Ectodermal cell (in vitro differentiated cells): ENCODE measurements at regions not wholly inside any gene's neighbourhood (a gene's known extent, or its start where the extent isn't known, plus 50 kb on each side); places are given as distances from the start of the nearest gene placed in this dataset.

Experiments used
- H3K27ac ChIP-seq: 2 replicates; pipeline ENCODE4 v1.7.0; 2013; ENCODE audit warnings: mild to moderate bottlenecking, low read depth, low read length; ENCODE audit not compliant: insufficient read depth, poor library complexity, severe bottlenecking
- H3K27me3 ChIP-seq: 2 replicates; pipeline ENCODE4 v1.7.0; 2013; ENCODE audit warnings: mild to moderate bottlenecking, low read length; ENCODE audit not compliant: insufficient read depth, control insufficient read depth, poor library complexity, severe bottlenecking
- H3K36me3 ChIP-seq: one replicate; pipeline ENCODE4 v1.7.0; 2013; ENCODE audit warnings: low read length; ENCODE audit not compliant: control insufficient read depth, insufficient read depth
- H3K4me1 ChIP-seq: one replicate; pipeline ENCODE4 v1.7.0; 2013; ENCODE audit warnings: low read length; ENCODE audit not compliant: control insufficient read depth, insufficient read depth
- H3K4me3 ChIP-seq: 2 replicates; pipeline ENCODE4 v1.7.0; 2013; ENCODE audit warnings: low read depth, low read length, control low read depth; ENCODE audit not compliant: insufficient read depth
- H3K9me3 ChIP-seq: 2 replicates; pipeline ENCODE4 v1.7.0; 2013; ENCODE audit warnings: mild to moderate bottlenecking, low read length, moderate library complexity; ENCODE audit not compliant: control insufficient read depth
- WGBS, 2 experiments: methylation state at CpG; one replicate each; pipeline ENCODE4 v1.1.7; 2013; ENCODE audit warnings: missing lambda C conversion rate in 2 of 2; 5-methylcytosine and 5-hydroxymethylcytosine counted together

GRCh38 chr13:44189085-44189484 lies 184.5 kb upstream of the SERP2 start:
- H3K27me3 ChIP-seq: no peaks in the 10 kb centered on the region
- H3K27ac ChIP-seq: no peak overlapping the region
- H3K4me3 ChIP-seq: no peak overlapping the region
- 100% methylated on average over 1 of the region's 1 CpG; no CpG with 5 or more reads in 1 of the 2 experiments for WGBS, 2 experiments
- H3K4me1 ChIP-seq: no peaks in the 10 kb centered on the region
- no peaks in the 10 kb centered on the region for H3K36me3 ChIP-seq
- no peaks in the 10 kb centered on the region for H3K9me3 ChIP-seq

GRCh38 chr13:44191103-44191502 lies 182.5 kb upstream of the SERP2 start:
- Histone ChIP-seq H3K36me3 (no peaks in the 10 kb centered on the region), H3K27me3 (no peaks in the 10 kb centered on the region), H3K9me3 (no peaks in the 10 kb centered on the region), H3K4me1 (no peaks in the 10 kb centered on the region), H3K4me3 (no peak overlapping the region), H3K27ac (no peak overlapping the region)

DNA sequence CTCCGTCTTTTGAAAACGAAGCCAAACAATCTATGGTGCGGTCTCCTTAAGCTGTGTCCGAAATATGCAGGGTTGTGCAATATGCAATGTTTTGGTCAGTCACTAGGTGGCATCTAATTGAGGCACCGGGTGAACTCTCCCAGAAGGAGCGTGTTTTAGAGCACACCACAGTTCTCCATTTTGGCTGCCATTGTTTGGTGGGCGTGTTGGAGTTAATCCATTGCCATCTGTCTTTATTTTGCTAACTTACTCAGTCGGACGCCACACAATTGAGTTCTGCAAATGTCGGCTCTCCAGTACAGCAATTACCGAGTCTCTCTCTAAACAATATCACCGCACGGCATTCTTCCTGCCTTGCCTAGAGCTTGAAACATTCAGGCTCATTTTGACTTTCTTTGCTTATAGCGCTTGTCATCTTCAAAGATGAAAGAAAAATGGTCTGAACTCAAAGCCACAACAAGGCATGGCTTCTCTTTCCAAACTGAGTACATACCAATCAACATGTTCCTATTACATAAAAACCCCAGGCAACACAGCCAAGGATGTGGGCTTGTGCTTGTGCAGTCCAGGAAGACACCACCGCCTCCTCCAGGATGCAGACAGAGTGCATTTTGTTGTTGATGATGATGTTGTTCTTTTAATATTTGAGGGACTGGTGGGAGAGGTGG lies 182.0 kb upstream of the SERP2 start:
- 76 to 78% methylated on average over 15 of the region's 15 CpGs for WGBS, 2 experiments
- Histone ChIP-seq H3K4me1 (no peaks in the 10 kb centered on the region), H3K36me3 (no peaks in the 10 kb centered on the region), H3K4me3 (no peak overlapping the region), H3K27ac (no peak overlapping the region), H3K27me3 (no peaks in the 10 kb centered on the region), H3K9me3 (no peaks in the 10 kb centered on the region)

DNA sequence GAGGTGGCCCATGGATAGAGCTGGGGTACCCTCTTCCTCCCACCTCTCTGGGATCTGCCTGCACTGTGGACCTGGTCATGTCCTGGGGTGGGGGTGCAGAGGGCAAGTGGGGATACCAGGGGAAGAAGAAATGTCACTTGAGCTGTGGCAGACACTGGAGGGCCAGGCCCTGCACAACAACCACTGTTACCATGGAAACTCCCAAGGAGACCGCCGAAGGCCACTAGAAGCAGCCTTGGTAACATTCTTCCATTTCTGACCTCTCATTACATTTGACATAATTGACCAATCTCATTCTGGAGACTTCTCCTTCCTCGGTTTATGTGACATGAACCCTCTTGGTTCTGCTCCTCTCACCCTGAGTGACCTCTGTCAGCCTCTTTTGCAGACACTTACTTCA lies 179.9 kb upstream of the SERP2 start:
- H3K27ac ChIP-seq: no peak overlapping the region
- no peak overlapping the region for H3K4me3 ChIP-seq
- no peaks in the 10 kb centered on the region for H3K36me3 ChIP-seq
- H3K9me3 ChIP-seq: no peaks in the 10 kb centered on the region
- H3K27me3 ChIP-seq: no peaks in the 10 kb centered on the region
- no peaks in the 10 kb centered on the region for H3K4me1 ChIP-seq
- WGBS, 2 experiments: 92 to 93% methylated on average over 3 of the region's 3 CpGs

DNA sequence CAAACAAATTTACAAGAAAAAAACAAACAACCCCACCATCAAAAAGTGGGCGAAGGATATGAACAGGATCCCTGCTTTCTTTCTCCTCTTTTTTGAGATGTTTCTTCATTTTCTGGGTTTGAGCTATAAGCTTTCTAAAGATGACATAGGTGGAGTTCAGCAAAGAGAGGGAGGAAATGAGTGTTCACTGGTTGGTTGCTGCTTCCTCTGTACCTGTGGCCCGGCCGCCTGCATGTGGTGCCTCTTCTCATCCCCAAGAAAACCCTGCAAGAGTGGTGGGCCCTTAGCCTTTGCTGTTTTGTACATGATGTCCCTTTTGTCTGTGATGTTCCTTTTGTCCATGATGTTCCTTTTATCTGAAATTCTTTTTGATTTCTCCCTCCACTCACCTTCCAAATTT lies 178.4 kb upstream of the SERP2 start:
- H3K36me3 ChIP-seq: no peaks in the 10 kb centered on the region
- no peaks in the 10 kb centered on the region for H3K9me3 ChIP-seq
- no peaks in the 10 kb centered on the region for H3K4me1 ChIP-seq
- WGBS, 2 experiments: 97% methylated on average over 3 of the region's 3 CpGs
- H3K27me3 ChIP-seq: no peaks in the 10 kb centered on the region
- no peak overlapping the region for H3K4me3 ChIP-seq
- H3K27ac ChIP-seq: no peak overlapping the region

DNA sequence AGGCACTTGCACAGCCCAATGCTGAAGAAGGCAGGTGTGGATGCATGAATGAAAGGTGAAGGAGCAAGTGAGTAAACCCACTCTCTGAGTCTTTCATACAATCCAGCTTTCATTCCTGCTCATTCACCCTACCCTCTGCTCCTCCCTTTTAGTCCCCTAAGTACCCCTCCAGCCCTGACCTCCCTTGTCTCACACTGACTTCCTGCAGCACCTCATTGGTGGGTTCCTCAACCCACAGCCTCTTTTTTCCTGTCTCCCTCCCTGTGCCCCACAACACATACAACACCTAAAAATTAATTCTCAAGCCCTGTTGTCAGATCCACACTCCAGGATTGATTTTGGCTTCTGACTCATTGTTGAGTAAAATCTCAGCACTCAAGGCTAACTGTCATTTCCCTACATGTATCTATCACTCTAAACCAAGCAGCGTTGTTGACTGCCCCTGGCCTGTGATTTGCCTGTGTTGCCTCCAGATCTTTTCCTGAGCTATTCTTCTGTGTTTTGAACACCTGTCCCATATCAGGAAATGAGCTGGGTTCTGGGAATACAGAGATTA lies 177.3 kb upstream of the SERP2 start:
- no peak overlapping the region for H3K27ac ChIP-seq
- 95 to 96% methylated on average over 1 of the region's 1 CpG for WGBS, 2 experiments
- H3K36me3 ChIP-seq: no peaks in the 10 kb centered on the region
- no peak overlapping the region for H3K4me3 ChIP-seq
- no peaks in the 10 kb centered on the region for H3K9me3 ChIP-seq
- H3K27me3 ChIP-seq: no peaks in the 10 kb centered on the region
- no peaks in the 10 kb centered on the region for H3K4me1 ChIP-seq

DNA sequence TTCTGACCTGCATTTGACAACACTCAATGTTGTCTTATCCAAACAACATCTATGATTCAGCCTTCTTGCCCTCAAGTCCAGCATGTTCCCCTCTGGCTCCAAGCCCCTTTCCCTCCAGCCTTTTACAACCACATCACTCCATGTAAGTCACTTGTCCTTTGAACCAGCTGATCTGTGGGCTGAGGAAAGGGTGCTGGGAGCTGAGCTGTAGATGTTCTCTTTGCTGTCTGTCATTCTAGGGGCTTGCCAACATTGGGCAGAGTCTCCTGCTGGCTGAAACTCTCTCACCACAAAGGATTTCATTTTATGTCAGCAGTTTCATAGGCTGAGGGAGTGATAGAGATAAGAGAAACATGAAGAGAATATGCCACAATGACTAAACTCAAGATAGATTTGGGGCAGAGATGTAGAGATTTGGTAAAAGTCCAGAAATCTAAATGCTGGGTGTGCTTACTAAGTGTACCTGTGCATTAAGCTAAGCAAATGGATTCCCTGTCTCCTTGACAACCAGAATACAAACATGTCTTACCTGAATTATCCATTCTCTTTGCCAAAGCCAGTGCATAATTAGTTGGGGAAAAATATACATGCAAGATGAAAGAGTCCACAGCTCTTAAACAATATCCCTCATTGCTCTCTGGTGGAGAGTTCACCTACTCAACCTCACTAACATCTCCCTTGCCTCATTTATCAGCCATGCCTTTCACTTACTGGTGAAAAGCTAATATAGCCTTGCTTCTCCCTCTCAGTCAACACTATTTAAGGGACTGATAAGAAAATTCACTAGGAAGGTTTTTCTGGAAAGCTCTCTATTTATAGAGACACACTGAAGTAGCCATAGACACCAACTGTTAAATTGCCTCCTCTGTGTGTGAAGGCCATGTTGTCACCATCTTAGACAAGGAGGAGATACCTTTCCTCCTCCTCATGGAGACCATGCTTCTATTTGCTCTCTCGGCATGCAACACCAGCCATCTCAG lies 175.5 kb upstream of the SERP2 start:
- H3K27me3 ChIP-seq: no peaks in the 10 kb centered on the region
- WGBS, 2 experiments: 91 to 100% methylated on average over 1 of the region's 1 CpG

GRCh38 chr13:44198826-44199225 lies 174.8 kb upstream of the SERP2 start:
- H3K27me3 ChIP-seq: no peaks in the 10 kb centered on the region
- H3K27ac ChIP-seq: no peak overlapping the region
- H3K9me3 ChIP-seq: no peaks in the 10 kb centered on the region
- H3K4me1 ChIP-seq: no peaks in the 10 kb centered on the region
- H3K4me3 ChIP-seq: no peak overlapping the region
- H3K36me3 ChIP-seq: no peaks in the 10 kb centered on the region
- WGBS, 2 experiments: 80 to 94% methylated on average over 2 to 3 of the region's 3 CpGs

More for the DNA sequence above, 175.5 kb upstream of the SERP2 start:
- Histone ChIP-seq H3K4me1 (no peaks in the 10 kb centered on the region), H3K36me3 (no peaks in the 10 kb centered on the region), H3K27ac (no peak overlapping the region), H3K9me3 (no peaks in the 10 kb centered on the region), H3K4me3 (no peak overlapping the region)

DNA sequence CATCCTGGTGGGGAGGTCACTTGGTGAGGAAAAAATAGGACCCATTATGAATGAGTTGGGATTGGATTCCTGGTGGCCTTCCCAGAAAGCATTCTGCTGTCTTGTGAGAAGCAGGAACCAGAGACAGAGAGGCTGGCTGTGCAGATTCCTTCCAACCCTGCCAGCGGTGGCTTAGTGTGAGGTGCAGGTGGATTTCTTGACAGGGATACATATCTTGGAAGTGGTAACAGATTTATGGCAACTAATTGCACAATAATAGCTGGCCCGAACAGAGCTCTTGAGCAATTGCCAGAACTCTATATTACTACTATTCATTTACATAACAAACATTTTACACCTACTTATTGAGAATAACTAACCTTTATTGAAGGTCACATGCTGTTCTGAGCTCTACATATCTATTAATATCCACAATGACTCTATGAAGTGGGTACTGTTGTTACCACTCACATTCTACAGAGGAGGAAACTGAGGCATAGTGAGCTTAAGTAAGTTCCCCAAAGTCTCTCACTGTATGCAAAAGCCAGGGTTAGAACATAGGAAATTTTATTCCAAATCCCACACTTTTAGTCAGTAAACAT lies 173.9 kb upstream of the SERP2 start:
- H3K4me1 ChIP-seq: no peaks in the 10 kb centered on the region
- 91 to 92% methylated on average over 2 of the region's 2 CpGs for WGBS, 2 experiments
- no peak overlapping the region for H3K27ac ChIP-seq
- H3K36me3 ChIP-seq: no peaks in the 10 kb centered on the region
- H3K9me3 ChIP-seq: no peaks in the 10 kb centered on the region
- H3K4me3 ChIP-seq: no peak overlapping the region
- H3K27me3 ChIP-seq: no peaks in the 10 kb centered on the region

GRCh38 chr13:44206434-44206833 lies 167.2 kb upstream of the SERP2 start:
- WGBS, 2 experiments: 91 to 97% methylated on average over 3 of the region's 3 CpGs
- Histone ChIP-seq H3K4me1 (no peaks in the 10 kb centered on the region), H3K27ac (no peak overlapping the region), H3K36me3 (no peaks in the 10 kb centered on the region), H3K9me3 (no peaks in the 10 kb centered on the region), H3K27me3 (no peaks in the 10 kb centered on the region), H3K4me3 (no peak overlapping the region)
